ENCODE measurements at regions not wholly inside any gene's neighbourhood (a gene's known extent, or its start where the extent isn't known, plus 50 kb on each side); places are given as distances from the start of the nearest gene placed in this dataset.

DNA sequence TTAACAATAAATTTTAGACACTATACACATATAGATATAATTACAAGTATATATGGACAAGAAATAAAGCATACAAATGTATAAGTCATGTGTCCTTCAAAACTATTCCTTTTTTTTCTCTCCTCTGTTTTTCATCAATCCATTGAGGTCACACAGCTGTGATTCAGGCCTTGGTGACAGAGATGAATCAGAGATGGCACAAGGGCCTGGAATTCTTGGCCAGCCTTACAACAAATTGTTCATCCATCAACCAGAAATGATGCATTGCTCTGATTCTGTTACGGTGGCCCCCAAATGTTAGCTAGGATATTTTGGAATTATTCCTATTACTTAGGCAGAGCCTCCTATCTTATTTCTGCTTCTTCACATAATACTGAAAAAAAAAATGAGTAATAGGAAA is 108.7 kb upstream of the MPDZ start:
- TF ChIP-seq ZNF311 (tag by site-specific recombination; IDR thresholded peaks at IDR 0.05; ENCODE audit: borderline replicate concordance) (no peak), ZBTB1 (tag by site-specific recombination; IDR thresholded peaks at IDR 0.05) (no peak)

Data from HEK293 (cell line).